GM12892 (cell line): ENCODE measurements at regions not wholly inside any gene's neighbourhood (a gene's known extent, or its start where the extent isn't known, plus 50 kb on each side); places are given as distances from the start of the nearest gene placed in this dataset.

Source experiments
- POLR2A ChIP-seq: IDR thresholded peaks from 2 replicates; pipeline ENCODE4 v1.6.1; 2011; ENCODE audit warnings: low read depth, low read length, control low read depth
- POLR2AphosphoS5 ChIP-seq: IDR thresholded peaks from 2 replicates; pipeline ENCODE4 v1.6.1; 2011; ENCODE audit warnings: low read depth, low read length, control low read depth
- TAF1 ChIP-seq: IDR thresholded peaks from 2 replicates; pipeline ENCODE4 v1.6.1; 2011; ENCODE audit warnings: low read depth, mild to moderate bottlenecking, control low read depth, low read length, borderline replicate concordance

GRCh38 chr12:124376435-124376834 lies 81.5 kb downstream of the RFLNA start:
- TF ChIP-seq POLR2AphosphoS5 (no peak), POLR2A (no peak), TAF1 (no peak)
